HPDE6-E6E7 (cell line): ENCODE measurements at regions not wholly inside any gene's neighbourhood (a gene's known extent, or its start where the extent isn't known, plus 50 kb on each side); places are given as distances from the start of the nearest gene placed in this dataset.
"Not testable (repeated sequence)": the region's sequence is repeated elsewhere in the genome, so short reads cannot be mapped to it uniquely, and the experiment has no call there.

Experiments
- DNase-seq: peaks from one replicate; pipeline ENCODE4 v3.0.0; 2011; ENCODE audit warnings: missing footprints; ENCODE audit errors: extremely low spot score

DNA sequence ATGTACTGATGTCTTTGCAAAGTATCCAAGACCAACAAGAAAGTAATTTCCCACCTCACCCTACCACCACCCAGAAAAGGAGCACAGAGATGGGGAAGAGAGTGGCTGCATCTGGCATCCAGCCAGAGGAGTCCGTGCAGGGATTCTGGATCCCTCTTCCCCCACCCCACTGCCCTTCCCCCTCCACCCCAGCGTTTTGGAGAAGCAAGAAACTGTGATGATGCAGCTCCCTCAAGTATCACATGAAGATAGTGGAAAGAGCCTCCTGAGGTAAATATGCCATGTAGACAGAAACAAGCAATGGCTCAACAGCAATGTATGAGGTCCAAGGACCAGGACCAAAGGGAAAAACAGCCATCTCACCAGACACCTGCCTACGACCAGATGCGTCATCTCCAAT lies 153.8 kb downstream of the DEPDC1B start:
- DNase-seq, result no peak

DNA sequence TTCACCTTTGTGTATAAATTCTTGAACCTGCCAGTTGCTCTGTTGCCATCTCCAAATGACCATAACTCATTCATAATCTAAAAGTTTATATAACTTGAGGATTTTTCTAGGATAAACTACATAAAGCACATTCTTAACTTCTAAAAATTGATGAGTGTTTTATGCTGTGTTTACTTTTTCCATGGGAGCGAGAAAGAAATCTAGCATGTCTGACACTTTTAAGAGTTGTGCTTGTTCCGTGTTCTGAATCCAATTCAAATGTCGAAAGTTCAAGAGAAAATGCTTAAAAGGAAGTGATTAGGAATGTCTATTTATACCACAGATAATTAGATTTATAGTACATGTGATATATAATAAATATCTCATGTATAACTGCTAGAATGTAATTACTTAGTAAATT lies 154.4 kb downstream of the DEPDC1B start:
- DNase-seq, result no peak

GRCh38 chr5:60544142-60544541 lies 155.8 kb downstream of the DEPDC1B start:
- no peak for DNase-seq

GRCh38 chr5:60541980-60542379 lies 158.0 kb downstream of the DEPDC1B start:
- no peak for DNase-seq

DNA sequence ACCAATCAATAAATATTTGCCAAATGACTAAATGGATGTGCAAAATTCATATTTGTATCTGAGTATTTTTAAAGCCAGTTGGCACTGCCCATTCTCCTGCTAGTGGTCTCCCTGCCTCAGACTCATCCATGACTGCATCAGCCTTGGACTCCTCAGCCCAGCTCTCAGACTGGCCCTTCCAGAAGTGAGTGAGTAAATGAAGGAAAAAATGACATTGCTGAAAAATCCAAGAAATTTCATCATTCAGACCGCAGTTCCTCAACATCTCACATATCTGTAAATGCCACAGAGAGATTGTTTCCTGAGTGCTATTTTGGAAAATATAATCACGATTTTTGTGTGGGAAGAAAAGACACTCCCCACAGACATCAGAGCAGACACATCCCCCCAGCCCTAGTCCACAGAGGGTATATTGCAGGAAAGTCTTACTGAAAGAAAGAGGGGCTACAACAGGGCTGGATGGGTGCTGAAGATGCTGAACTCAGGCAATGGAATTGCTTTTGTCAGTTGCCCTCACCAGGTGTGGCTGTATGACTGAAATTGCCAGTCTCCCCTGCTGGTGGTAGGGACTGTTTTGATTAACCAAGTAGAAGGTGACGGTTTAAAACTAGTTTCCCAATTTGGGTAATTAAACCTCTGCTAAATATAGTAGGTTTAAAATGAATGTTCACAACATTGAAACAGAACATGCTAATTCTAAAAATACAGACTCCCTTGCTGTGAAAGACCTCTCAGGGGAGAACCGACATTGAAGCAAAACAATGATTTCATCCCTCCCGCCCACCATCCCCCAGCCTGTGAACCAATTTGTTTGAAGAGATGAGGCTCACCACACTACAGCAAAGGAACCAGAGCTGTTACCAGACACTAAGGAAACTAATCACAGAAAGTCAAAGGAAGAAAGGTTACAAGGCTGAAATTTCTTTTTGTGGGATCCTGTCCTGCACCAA lies 158.8 kb downstream of the DEPDC1B start:
- DNase-seq, result no peak

- DNase-seq, result no peak
Observed at GRCh38 chr5:60538955-60539866, 160.8 kb downstream of the DEPDC1B start.

DNA sequence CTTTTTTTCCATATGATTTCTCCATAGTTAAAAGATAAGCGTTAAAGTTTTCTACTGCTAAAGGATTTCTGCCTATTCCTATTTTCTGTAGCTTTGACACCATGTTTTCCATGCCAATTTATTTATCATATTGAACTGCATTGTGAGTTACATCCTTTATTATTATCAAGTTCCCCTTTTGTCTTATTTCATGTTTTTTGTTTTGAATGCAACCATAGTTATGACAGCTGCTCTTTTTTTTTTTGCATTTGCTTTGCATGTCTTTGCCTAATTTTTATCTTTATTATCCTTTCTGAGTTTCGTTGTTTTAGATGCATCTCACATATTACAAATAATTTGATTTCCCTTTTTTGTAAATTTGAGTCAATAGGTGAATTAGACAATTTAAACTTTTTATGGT lies 161.5 kb downstream of the DEPDC1B start:
- DNase-seq, result no peak

GRCh38 chr5:60535951-60536350 lies 164.0 kb downstream of the DEPDC1B start:
- DNase-seq, result no peak

GRCh38 chr5:60535198-60535597 lies 164.8 kb downstream of the DEPDC1B start:
- DNase-seq, result no peak

DNA sequence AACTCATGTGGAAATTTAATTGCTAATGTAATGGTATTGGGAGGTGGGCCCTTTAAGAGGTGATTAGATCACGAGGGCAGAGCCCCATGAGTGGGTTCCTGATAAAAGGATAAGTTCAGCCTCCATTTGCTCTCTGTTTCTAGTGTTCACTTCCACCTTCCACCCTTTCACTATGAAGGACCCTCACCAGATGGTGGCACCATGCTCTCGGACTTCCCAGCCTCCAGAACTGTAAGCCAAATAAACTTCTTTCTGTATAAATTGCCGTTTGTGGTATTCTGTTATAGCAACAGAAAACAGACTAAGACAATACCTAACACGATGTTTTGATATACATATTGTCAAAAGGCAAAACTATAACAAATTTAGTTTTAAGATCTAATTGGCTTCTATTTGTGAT lies 166.2 kb downstream of the DEPDC1B start:
- no peak for DNase-seq

- not testable (repeated sequence) for DNase-seq
Observed at GRCh38 chr5:60532796-60533195, 167.2 kb downstream of the DEPDC1B start.

- DNase-seq, result not testable (repeated sequence)
Observed at GRCh38 chr5:60530144-60530848, 169.7 kb downstream of the DEPDC1B start.

- no peak for DNase-seq
Observed at GRCh38 chr5:60529001-60529400, 171.0 kb downstream of the DEPDC1B start.

GRCh38 chr5:60527072-60527471 lies 172.9 kb downstream of the DEPDC1B start:
- DNase-seq, result no peak

DNA sequence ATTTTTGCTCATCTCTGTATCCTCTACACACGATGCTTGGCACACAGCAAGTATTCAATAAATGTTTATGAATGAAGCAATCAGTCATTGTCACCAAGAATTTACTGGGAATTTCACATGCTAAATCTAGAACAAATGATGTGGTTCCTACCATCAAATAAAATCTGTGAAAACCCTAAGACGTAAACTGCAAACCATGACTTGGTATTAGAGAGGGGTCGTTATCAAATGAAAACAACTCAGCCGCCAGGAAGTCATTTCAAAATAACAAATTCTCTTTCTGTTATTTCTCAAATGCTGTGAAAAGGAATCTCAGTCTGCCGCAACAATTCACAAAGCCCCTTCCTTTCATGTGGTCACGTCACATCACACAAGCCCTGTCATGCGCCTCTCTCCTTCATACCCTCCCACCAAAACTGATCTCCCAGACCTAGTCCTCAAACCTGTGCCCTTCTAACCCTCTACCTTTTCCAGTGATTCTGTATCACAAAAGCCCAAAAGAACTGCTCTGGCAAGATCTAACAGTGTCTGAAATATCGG lies 173.6 kb downstream of the DEPDC1B start:
- no peak for DNase-seq

DNA sequence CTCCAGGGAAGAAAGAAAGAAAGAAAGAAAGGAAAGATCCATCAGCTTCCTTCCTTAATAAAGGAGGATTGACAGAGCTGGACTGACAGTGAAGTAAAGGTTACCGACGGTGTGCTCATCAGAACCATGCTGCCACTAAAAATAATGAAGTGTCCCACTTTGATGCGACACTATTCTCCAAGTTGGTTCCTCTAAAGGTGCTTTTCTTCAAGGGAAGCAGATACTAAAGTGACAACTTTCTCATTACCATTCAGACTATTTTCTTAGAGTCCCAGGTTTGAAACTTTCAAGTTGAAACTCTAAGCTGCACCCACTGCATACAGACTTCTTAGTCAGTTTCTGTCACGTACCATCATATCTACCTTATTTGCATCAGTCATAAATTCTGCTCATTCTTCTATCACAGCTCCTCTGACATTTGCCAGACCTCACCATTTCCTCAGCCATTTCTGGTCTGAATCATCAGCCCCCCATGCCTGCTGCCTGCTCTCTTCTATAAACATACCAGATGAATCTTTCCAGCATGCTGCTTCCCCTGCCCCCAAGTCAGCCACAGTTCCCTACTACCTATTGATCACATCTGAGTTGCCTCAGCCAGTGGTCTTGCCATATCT lies 177.6 kb downstream of the DEPDC1B start:
- no peak for DNase-seq

GRCh38 chr5:60521376-60522291 lies 178.3 kb downstream of the DEPDC1B start:
- no peak for DNase-seq

GRCh38 chr5:60520451-60521227 lies 179.3 kb downstream of the DEPDC1B start:
- no peak for DNase-seq

DNA sequence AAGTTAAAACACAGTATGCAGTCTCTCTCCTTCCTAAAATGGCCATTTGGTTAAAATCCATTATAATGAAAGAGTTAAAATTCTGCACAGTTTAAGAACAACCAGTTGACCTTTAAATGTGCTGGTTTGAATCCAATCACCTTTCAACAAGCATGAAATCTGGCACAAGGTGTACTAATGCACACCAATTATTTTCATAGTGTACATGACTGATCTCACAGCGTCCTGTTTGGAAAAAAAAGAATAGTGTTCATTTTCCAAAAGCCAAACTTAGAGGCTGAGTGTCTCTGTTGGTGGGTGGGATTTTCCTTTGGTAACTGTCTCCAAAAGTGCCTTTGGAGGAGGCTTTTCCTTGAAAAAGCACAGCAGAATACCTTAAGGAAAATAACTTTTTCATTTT lies 180.6 kb downstream of the DEPDC1B start:
- DNase-seq, result no peak
